Stimulated activated naive B cell treated with anti-CD40 and anti-IgM and Interleukin-4, amounts not matched to agents 10 μg/mL and 1 μg/mL and 100 μg/mL, for 72 hours (primary cell): ENCODE measurements at regions not wholly inside any gene's neighbourhood (a gene's known extent, or its start where the extent isn't known, plus 50 kb on each side); places are given as distances from the start of the nearest gene placed in this dataset.
"Not testable (repeated sequence)": the region's sequence is repeated elsewhere in the genome, so short reads cannot be mapped to it uniquely, and the experiment has no call there.

Source experiments
- ATAC-seq, 2 donors: fragments of 150-1000 bp; cut with Tn5 transposase; replicated peaks; 2 replicates each; pipeline ENCODE4 v1.10.0; 2021; ENCODE audit warnings: moderate library complexity in 1 of 2
- DNase-seq: peaks from one replicate; pipeline ENCODE4 v3.0.0; 2021
- H3K27ac Mint-ChIP-seq: one replicate; pipeline ENCODE4 v1.8.0; 2022; ENCODE audit warnings: mild to moderate bottlenecking, mixed read lengths
- H3K27me3 Mint-ChIP-seq, 2 donors: one replicate each; pipeline ENCODE4 v1.8.0; 2022; ENCODE audit warnings: mixed read lengths in 2 of 2
- H3K36me3 Mint-ChIP-seq, 2 donors: one replicate each; pipeline ENCODE4 v1.8.0; 2022; ENCODE audit warnings: mixed read lengths in 2 of 2, mild to moderate bottlenecking in 1 of 2
- H3K4me1 Mint-ChIP-seq, 2 donors: one replicate each; pipeline ENCODE4 v1.8.0; 2022; ENCODE audit warnings: mixed read lengths in 2 of 2, mild to moderate bottlenecking in 1 of 2
- H3K4me3 Mint-ChIP-seq, 2 donors: one replicate each; pipeline ENCODE4 v1.8.0; 2022; ENCODE audit warnings: mild to moderate bottlenecking in 2 of 2, mixed read lengths in 2 of 2, moderate library complexity in 1 of 2
- H3K9me3 Mint-ChIP-seq, 2 donors: one replicate each; pipeline ENCODE4 v1.8.0; 2022; ENCODE audit warnings: mixed read lengths in 2 of 2, mild to moderate bottlenecking in 1 of 2

DNA sequence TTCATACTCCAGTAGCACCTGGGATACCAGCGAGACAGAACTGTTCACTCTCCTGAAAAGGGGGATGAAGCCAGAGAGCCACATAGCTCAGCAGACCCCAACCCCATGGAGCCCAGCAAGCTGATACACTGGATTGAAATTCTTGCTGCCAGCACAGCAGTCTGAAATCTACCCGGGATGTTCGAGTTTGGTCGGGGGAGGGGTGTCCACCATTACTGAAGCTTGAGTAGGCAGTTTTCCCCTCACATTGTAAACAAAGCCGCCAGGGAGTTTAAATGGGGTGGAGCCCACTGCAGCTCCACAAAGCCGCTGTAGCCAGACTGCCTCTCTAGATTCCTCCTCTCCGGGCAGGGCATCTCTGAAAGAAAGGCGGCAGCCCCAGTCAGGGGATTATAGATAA, 243.7 kb upstream of the RASGEF1B start:
- not testable (repeated sequence) for H3K9me3 Mint-ChIP-seq, H3K4me3 Mint-ChIP-seq, H3K36me3 Mint-ChIP-seq, ATAC-seq, DNase-seq, H3K27ac Mint-ChIP-seq
- H3K4me1 Mint-ChIP-seq, result peaks cover 17 to 19% of the 10 kb centered on the region in 2 donors
- H3K27me3 Mint-ChIP-seq, result peaks cover 0 to 11% of the 10 kb centered on the region in 2 donors

DNA sequence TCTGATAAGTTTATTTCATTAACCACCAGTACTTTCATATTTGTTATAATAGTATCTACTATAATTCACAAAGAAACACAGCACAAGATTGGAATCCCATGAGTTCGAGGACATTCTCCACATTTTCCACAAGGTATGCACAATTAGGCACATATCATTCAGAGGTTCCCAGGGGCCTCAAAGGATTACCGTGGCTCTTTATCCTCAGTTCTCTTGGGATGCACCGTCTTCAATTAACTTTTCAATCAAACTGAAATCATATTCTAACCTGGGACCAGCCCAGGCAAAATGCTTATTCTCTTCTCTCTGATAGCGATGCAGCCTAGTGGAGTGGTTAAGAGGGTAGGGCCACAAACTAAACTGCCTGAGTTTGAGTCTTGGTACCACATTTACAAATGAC, 242.6 kb upstream of the RASGEF1B start:
- Mint-ChIP-seq H3K4me1 (peaks cover 17 to 19% of the 10 kb centered on the region in 2 donors), H3K4me3 (no peak overlapping the region), H3K36me3 (no peaks in the 10 kb centered on the region), H3K27me3 (peaks cover 0 to 11% of the 10 kb centered on the region in 2 donors), H3K27ac (no peak overlapping the region), H3K9me3 (peaks cover 0 to 1% of the 10 kb centered on the region in 2 donors)
- DNase-seq (no peak), ATAC-seq (no peak)

DNA sequence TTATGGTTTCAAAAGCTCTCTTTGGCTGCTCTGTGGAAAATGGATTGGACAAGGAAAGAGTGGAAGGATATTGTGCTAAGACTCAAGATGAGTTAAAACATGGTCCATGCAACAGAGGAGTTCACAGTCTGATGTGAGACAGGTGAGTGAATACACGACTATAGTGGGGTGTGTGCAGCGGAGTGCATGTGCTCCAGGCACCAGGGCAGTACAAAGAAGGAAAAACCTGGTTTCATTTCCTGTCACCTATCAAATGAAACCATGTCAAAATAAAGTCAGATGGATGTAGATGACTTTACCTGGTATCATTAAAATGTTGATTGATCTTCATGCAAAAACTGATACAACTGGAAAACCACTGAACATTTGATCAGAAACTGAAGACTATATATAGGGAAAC, 241.0 kb upstream of the RASGEF1B start:
- Mint-ChIP-seq H3K36me3 (no peaks in the 10 kb centered on the region), H3K4me1 (peaks cover 17 to 19% of the 10 kb centered on the region in 2 donors), H3K27me3 (peaks cover 0 to 11% of the 10 kb centered on the region in 2 donors), H3K27ac (no peak overlapping the region), H3K9me3 (peaks cover 0 to 1% of the 10 kb centered on the region in 2 donors), H3K4me3 (no peak overlapping the region)
- ATAC-seq (peak; percentile 62 to 75), DNase-seq (no peak)

DNA sequence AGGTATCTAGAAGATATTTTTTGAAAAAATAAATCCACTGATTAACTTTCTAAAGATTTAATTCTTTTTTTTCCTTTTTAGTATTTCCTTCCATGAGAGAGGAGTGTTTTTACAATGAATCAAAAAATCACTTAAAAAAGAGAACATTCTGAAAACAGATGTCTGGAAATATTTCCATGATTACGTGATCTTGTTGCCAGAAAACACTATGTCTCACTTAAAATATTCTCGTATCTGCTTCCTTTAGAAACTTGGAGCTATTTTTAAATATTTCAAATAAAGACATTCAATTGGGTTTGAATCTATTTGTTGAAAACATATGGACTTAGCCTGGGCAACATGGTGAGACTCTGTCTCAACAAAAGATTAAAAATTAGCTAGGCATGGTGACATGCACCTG, 232.8 kb upstream of the RASGEF1B start:
- no peak overlapping the region for H3K27ac Mint-ChIP-seq
- H3K36me3 Mint-ChIP-seq, result no peaks in the 10 kb centered on the region
- DNase-seq (no peak), ATAC-seq (no peak)
- H3K4me1 Mint-ChIP-seq, result peaks cover 0 to 2% of the 10 kb centered on the region in 2 donors
- no peaks in the 10 kb centered on the region for H3K27me3 Mint-ChIP-seq
- H3K4me3 Mint-ChIP-seq, result no peak overlapping the region
- no peaks in the 10 kb centered on the region for H3K9me3 Mint-ChIP-seq

DNA sequence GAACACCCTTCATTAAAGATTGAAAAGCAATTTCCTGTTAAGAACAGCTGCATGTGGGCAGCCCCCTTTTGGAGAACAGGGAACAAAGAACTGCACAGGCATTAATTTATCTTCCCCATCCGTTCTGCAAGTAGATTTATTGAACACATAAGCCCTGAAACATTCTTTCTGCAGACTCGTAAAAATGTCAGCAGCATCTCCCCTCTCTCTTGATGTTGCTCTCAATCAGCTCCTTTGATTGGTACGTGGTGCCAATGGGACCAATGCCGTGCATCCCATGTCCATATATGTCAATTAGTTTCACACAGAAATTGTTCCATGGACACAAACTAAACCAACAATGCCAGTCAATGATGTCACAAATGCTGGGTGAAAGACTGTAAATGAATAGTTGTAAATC, 228.5 kb upstream of the RASGEF1B start:
- Mint-ChIP-seq H3K9me3 (no peaks in the 10 kb centered on the region), H3K36me3 (no peaks in the 10 kb centered on the region), H3K4me1 (peaks cover 0 to 5% of the 10 kb centered on the region in 2 donors), H3K27ac (no peak overlapping the region), H3K4me3 (no peak overlapping the region), H3K27me3 (no peaks in the 10 kb centered on the region)
- ATAC-seq (no peak), DNase-seq (no peak)

DNA sequence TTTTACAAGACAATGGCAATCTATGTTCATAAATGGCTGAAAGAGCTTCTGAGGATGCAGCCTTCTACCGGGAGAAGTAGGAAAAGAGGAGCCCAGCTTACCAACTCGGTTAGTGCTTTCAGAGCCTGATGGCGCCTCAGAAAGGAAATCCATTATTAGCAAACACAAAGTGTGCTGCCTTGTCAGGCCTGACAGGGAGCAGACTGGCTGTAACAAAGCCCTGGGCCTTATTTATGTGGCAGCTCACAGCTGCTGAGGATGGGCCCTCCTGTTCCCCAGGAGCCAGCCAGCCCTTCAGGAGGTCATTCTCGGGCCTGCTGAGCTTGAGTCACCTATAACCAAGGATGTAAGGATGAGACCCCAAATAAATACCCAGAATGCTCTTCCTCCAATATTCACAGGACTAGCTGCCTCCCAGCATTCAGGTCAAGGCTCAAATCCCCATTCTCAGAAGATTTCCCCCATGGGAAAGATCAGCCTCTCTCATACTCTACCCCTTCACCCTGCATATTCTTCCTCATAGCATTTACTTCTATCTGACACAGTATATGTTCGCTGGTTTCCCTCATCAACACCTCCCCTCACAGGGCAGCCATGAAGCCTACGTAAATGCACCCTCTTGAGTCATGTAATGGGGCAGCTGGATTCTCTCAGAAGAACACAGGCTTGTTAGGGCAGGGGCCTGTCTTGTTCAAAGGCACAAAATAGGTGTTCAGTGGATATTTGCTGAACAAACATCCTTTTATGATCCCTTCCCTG, 227.0 kb upstream of the RASGEF1B start:
- DNase-seq (no peak), ATAC-seq (no peak)
- no peaks in the 10 kb centered on the region for H3K9me3 Mint-ChIP-seq
- H3K27me3 Mint-ChIP-seq, result peaks cover 0 to 4% of the 10 kb centered on the region in 2 donors
- H3K27ac Mint-ChIP-seq, result no peak overlapping the region
- no peak overlapping the region for H3K4me3 Mint-ChIP-seq
- H3K4me1 Mint-ChIP-seq, result peaks cover 0 to 5% of the 10 kb centered on the region in 2 donors
- H3K36me3 Mint-ChIP-seq, result no peaks in the 10 kb centered on the region

DNA sequence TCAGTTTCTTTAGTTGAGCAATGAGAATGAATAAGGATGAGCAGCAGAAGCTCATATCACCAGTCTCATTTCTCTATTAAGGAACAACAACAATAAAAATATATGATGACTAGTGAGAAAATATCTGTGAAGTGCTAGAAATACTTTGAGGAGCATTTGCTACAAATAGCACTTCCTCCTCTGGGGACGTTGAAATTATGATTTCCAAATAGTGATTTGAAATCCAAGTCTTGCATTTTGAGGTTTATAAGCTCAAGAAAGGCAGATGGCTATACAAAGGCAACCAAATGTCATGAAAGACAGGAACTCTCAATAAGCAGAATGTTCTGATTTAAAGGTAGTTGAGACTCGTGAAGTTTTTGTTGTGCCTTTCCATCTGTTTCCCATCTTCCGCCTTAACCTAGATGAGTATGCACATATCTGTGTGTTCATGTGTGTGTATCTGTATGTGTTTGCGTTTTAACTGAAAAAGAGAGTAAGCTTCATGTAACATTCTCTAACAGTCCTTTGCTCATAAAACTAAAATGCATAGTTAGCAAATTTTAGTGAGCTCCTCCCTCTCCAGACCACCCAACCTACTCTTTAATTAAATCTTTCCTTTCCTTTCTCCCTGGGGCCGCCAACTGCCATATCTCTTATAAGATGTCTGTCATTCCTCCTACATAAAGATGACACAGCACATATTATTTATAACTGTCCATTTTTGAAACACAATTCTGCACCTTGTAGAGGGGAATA, 222.6 kb upstream of the RASGEF1B start:
- ATAC-seq, result no peak
- H3K4me1 Mint-ChIP-seq, result peaks cover 0 to 3% of the 10 kb centered on the region in 2 donors
- H3K36me3 Mint-ChIP-seq, result no peaks in the 10 kb centered on the region
- no peaks in the 10 kb centered on the region for H3K9me3 Mint-ChIP-seq
- H3K27me3 Mint-ChIP-seq, result peaks cover 0 to 8% of the 10 kb centered on the region in 2 donors
- H3K4me3 Mint-ChIP-seq, result no peak overlapping the region
- DNase-seq, result no peak
- no peak overlapping the region for H3K27ac Mint-ChIP-seq

- H3K9me3 Mint-ChIP-seq, result peaks cover 2% of the 10 kb centered on the region in 2 donors
- H3K4me3 Mint-ChIP-seq, result no peak overlapping the region
- DNase-seq, result no peak
- no peaks in the 10 kb centered on the region for H3K36me3 Mint-ChIP-seq
- ATAC-seq, result no peak
- peaks cover 0 to 8% of the 10 kb centered on the region in 2 donors for H3K27me3 Mint-ChIP-seq
- H3K4me1 Mint-ChIP-seq, result no peaks in the 10 kb centered on the region
- no peak overlapping the region for H3K27ac Mint-ChIP-seq
Measured at GRCh38 chr4:81690871-81691270, 219.2 kb upstream of the RASGEF1B start.

- Mint-ChIP-seq H3K36me3 (no peaks in the 10 kb centered on the region), H3K4me1 (no peaks in the 10 kb centered on the region), H3K4me3 (no peak overlapping the region), H3K27me3 (no peaks in the 10 kb centered on the region), H3K9me3 (peaks cover 2 to 5% of the 10 kb centered on the region in 2 donors), H3K27ac (no peak overlapping the region)
- ATAC-seq, result no peak
- DNase-seq, result no peak
Measured at GRCh38 chr4:81688085-81688484, 216.4 kb upstream of the RASGEF1B start.

GRCh38 chr4:81687471-81687870, 215.8 kb upstream of the RASGEF1B start:
- DNase-seq (no peak), ATAC-seq (no peak)
- H3K9me3 Mint-ChIP-seq, result peaks cover 2 to 5% of the 10 kb centered on the region in 2 donors
- no peaks in the 10 kb centered on the region for H3K4me1 Mint-ChIP-seq
- H3K27me3 Mint-ChIP-seq, result no peaks in the 10 kb centered on the region
- H3K4me3 Mint-ChIP-seq, result no peak overlapping the region
- H3K27ac Mint-ChIP-seq, result no peak overlapping the region
- H3K36me3 Mint-ChIP-seq, result no peaks in the 10 kb centered on the region

GRCh38 chr4:81685104-81685503, 213.4 kb upstream of the RASGEF1B start:
- no peak for DNase-seq

DNA sequence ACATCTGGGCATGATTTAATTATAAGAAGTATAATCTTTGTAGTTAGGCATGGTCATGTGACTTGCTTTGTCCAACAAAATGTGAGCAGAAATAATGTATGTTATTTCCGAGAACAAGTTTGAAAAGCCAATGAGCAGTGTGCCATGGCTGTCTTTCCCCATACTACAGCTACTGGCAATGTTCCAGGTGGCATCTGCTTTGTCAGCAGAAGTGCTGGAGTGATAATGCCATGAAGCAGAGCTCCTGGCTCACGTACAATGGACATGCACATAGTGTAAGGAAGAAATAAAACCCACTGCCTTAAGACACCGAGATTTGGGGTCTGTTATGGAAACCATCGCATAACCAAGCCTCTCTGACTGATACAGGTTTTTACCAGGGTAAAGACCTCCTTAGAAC, 212.6 kb upstream of the RASGEF1B start:
- Mint-ChIP-seq H3K27me3 (no peaks in the 10 kb centered on the region), H3K4me1 (no peaks in the 10 kb centered on the region), H3K4me3 (no peak overlapping the region), H3K27ac (no peak overlapping the region), H3K9me3 (peaks cover 2 to 5% of the 10 kb centered on the region in 2 donors), H3K36me3 (no peaks in the 10 kb centered on the region)
- DNase-seq (no peak), ATAC-seq (no peak)

More at GRCh38 chr4:81685104-81685503, 213.4 kb upstream of the RASGEF1B start:
- Mint-ChIP-seq H3K36me3 (no peaks in the 10 kb centered on the region), H3K27me3 (no peaks in the 10 kb centered on the region), H3K4me3 (no peak overlapping the region), H3K27ac (no peak overlapping the region), H3K9me3 (peaks cover 2 to 5% of the 10 kb centered on the region in 2 donors), H3K4me1 (no peaks in the 10 kb centered on the region)
- no peak for ATAC-seq

- H3K4me3 Mint-ChIP-seq, result no peak overlapping the region
- DNase-seq (no peak), ATAC-seq (no peak)
- H3K27me3 Mint-ChIP-seq, result no peaks in the 10 kb centered on the region
- H3K9me3 Mint-ChIP-seq, result peaks cover 2 to 5% of the 10 kb centered on the region in 2 donors
- H3K36me3 Mint-ChIP-seq, result no peaks in the 10 kb centered on the region
- H3K27ac Mint-ChIP-seq, result no peak overlapping the region
- H3K4me1 Mint-ChIP-seq, result no peaks in the 10 kb centered on the region
Measured at GRCh38 chr4:81682492-81682891, 210.8 kb upstream of the RASGEF1B start.

DNA sequence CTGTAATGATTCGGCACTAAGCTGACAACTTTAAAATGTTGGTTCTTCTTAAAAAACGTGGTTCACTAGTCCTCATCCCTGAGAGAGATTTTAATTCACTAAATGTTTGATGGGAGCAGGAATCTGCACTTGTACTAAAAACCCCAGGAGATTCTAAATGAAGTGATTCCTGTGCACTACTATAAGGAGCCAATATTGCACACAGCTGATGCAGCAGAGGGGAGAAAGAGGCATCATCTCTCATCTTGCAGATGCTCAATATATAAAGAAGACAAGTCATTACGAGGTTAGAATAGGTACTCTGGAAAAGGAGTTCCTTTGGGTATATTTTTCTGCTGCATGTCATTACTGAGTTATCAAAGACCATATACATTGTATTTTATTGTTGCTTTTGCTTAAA, 207.6 kb upstream of the RASGEF1B start:
- ATAC-seq (no peak), DNase-seq (no peak)
- Mint-ChIP-seq H3K4me3 (no peak overlapping the region), H3K4me1 (no peaks in the 10 kb centered on the region), H3K27ac (no peak overlapping the region), H3K9me3 (no peaks in the 10 kb centered on the region), H3K27me3 (no peaks in the 10 kb centered on the region), H3K36me3 (no peaks in the 10 kb centered on the region)

DNA sequence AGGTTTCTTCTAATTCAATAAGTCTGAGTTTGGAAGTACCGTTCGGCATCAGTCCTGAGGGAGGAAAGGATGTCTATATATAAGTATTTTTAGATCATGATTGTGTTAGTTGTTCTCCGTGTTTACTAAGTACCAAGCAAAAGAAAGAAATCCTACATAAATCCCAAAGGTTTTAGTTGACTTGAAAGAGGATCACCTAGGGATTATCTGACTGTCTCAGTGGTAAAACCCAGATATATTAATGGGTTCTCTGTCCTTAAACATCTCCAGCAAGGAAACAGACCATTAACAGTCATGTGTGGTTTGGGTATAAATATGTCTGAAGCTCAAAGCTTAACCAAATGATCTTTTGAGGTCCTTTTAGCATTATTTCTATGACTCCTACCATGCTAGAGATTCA, 207.1 kb upstream of the RASGEF1B start:
- DNase-seq (no peak), ATAC-seq (no peak)
- no peak overlapping the region for H3K27ac Mint-ChIP-seq
- H3K4me3 Mint-ChIP-seq, result no peak overlapping the region
- no peaks in the 10 kb centered on the region for H3K36me3 Mint-ChIP-seq
- no peaks in the 10 kb centered on the region for H3K4me1 Mint-ChIP-seq
- no peaks in the 10 kb centered on the region for H3K27me3 Mint-ChIP-seq
- H3K9me3 Mint-ChIP-seq, result no peaks in the 10 kb centered on the region
